GM12891 (cell line): ENCODE measurements at regions not wholly inside any gene's neighbourhood (a gene's known extent, or its start where the extent isn't known, plus 50 kb on each side); places are given as distances from the start of the nearest gene placed in this dataset.

ENCODE experiments used
- POLR2A ChIP-seq: IDR thresholded peaks from 2 replicates; pipeline ENCODE4 v1.6.1; 2011; ENCODE audit warnings: low read depth, low read length, control low read depth
- POLR2AphosphoS5 ChIP-seq: IDR thresholded peaks from 2 replicates; pipeline ENCODE4 v1.6.1; 2011; ENCODE audit warnings: low read depth, low read length, control low read depth
- SPI1 ChIP-seq: IDR thresholded peaks from 2 replicates; pipeline ENCODE4 v1.6.1; 2011; ENCODE audit warnings: low read depth, low read length, control low read depth

DNA sequence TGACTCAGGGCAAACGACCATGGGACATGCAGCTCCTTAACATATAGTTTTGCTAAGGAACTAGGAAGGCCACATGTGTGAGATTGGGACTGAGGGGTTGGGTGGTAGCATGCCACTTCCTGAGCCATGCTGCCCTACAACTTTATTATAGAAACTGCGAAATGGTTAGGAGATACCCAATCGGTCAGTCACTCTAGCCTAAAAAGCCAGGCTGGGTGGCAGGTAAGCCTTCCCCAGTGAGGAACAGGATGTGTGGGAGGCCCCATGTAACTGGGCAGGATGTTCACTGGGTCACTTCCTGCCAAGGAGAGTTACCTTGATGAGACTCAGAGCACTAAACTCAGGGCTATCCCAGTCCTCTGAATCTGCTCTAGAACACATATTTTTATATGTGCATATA, 123.5 kb downstream of the MAP3K7 start:
- no peak for TF ChIP-seq POLR2A
- no peak for TF ChIP-seq POLR2AphosphoS5
- 0 out of 2 replicates have a peak, but pooled peaks have one; percentile 1 for TF ChIP-seq SPI1
